GM18502 (cell line): ENCODE measurements at regions not wholly inside any gene's neighbourhood (a gene's known extent, or its start where the extent isn't known, plus 50 kb on each side); places are given as distances from the start of the nearest gene placed in this dataset.

Experiments
- ATAC-seq: cut with Tn5 transposase; IDR thresholded peaks from one replicate; pipeline ENCODE4 v1.9.1; 2021; ENCODE audit warnings: mild to moderate bottlenecking; ENCODE audit not compliant: unreplicated experiment, poor library complexity

GRCh38 chr15:95598251-95598855 lies 732.1 kb upstream of the NR2F2 start:
- ATAC-seq: no peak

- ATAC-seq: no peak
Observed at GRCh38 chr15:95600367-95600766, 730.1 kb upstream of the NR2F2 start.

- ATAC-seq: no peak
Observed at GRCh38 chr15:95600884-95601283, 729.6 kb upstream of the NR2F2 start.

- no peak for ATAC-seq
Observed at GRCh38 chr15:95601525-95601924, 729.0 kb upstream of the NR2F2 start.

- no peak for ATAC-seq
Observed at GRCh38 chr15:95603802-95604201, 726.7 kb upstream of the NR2F2 start.

- no peak for ATAC-seq
Observed at GRCh38 chr15:95604634-95605036, 725.9 kb upstream of the NR2F2 start.

GRCh38 chr15:95605098-95605497 lies 725.4 kb upstream of the NR2F2 start:
- ATAC-seq: no peak

- no peak for ATAC-seq
Observed at GRCh38 chr15:95606551-95606950, 723.9 kb upstream of the NR2F2 start.

GRCh38 chr15:95608371-95608770 lies 722.1 kb upstream of the NR2F2 start:
- no peak for ATAC-seq

- no peak for ATAC-seq
Observed at GRCh38 chr15:95609096-95609495, 721.4 kb upstream of the NR2F2 start.

GRCh38 chr15:95610945-95611344 lies 719.6 kb upstream of the NR2F2 start:
- ATAC-seq: no peak

GRCh38 chr15:95615436-95615835 lies 715.1 kb upstream of the NR2F2 start:
- ATAC-seq: no peak

- ATAC-seq: no peak
Observed at GRCh38 chr15:95616306-95616705, 714.2 kb upstream of the NR2F2 start.

- peak; percentile 90 for ATAC-seq
Observed at GRCh38 chr15:95620934-95621579, 709.4 kb upstream of the NR2F2 start.

GRCh38 chr15:95622843-95623242 lies 707.7 kb upstream of the NR2F2 start:
- ATAC-seq: no peak

GRCh38 chr15:95624100-95624499 lies 706.4 kb upstream of the NR2F2 start:
- ATAC-seq: no peak

- no peak for ATAC-seq
Observed at GRCh38 chr15:95624616-95625361, 705.7 kb upstream of the NR2F2 start.

- no peak for ATAC-seq
Observed at GRCh38 chr15:95626501-95627361, 703.8 kb upstream of the NR2F2 start.

- ATAC-seq: no peak
Observed at GRCh38 chr15:95629503-95630168, 700.9 kb upstream of the NR2F2 start.

- ATAC-seq: no peak
Observed at GRCh38 chr15:95630683-95631082, 699.8 kb upstream of the NR2F2 start.
